Panc1 (cell line): ENCODE measurements at regions not wholly inside any gene's neighbourhood (a gene's known extent, or its start where the extent isn't known, plus 50 kb on each side); places are given as distances from the start of the nearest gene placed in this dataset.

Source experiments
- ATAC-seq: fragments of 200-7000 bp; cut with Tn5 transposase; 2 replicates; pipeline ENCODE4 v1.9.1; 2020; ENCODE audit warnings: mild to moderate bottlenecking, moderate library complexity
- BruUV-seq: library from RNA; stranded (reverse); fragments of 400-500 nt; replicated peaks from 2 replicates; lab custom pipeline; 2021; lab: Mats Ljungman, UMichigan
- CTCF ChIA-PET: fragments of 300-600 bp; sonication (Branson Sonifier 250); formaldehyde crosslinking; loops from one replicate; lab custom pipeline; 2022; ENCODE audit warnings: antibody characterized with exemption; lab: Charles Lee
- POLR2A ChIA-PET: fragments of 300-600 bp; sonication (Branson Sonifier 250); formaldehyde crosslinking; loops from one replicate; lab custom pipeline; 2022; ENCODE audit warnings: antibody characterized with exemption; lab: Charles Lee
- DNase-seq: peaks from one replicate; pipeline ENCODE4 v3.0.0-alpha.2; 2010; ENCODE audit warnings: low read depth, low spot score
- H3K27ac ChIP-seq: 2 replicates; pipeline ENCODE4 v1.5.1; 2011; ENCODE audit warnings: mild to moderate bottlenecking, low read length, inconsistent platforms
- H3K27me3 ChIP-seq: fragments of 200-500 bp; sonication (Bioruptor generic); 2 replicates; pipeline ENCODE4 v1.6.0; 2014; ENCODE audit warnings: low read length, inconsistent platforms; ENCODE audit not compliant: control insufficient read depth, insufficient read depth
- H3K36me3 ChIP-seq: fragments of 200-500 bp; sonication (Bioruptor generic); 2 replicates; pipeline ENCODE4 v1.5.1; 2014; ENCODE audit warnings: inconsistent platforms, mild to moderate bottlenecking, low read length, moderate library complexity; ENCODE audit not compliant: control insufficient read depth, insufficient read depth
- H3K4me1 ChIP-seq: 2 replicates; pipeline ENCODE4 v1.5.1; 2011; ENCODE audit warnings: inconsistent platforms, mild to moderate bottlenecking, low read length, moderate library complexity; ENCODE audit not compliant: control insufficient read depth, insufficient read depth
- H3K4me3 ChIP-seq, 2 experiments: 2 replicates each; pipeline ENCODE4 v1.5.1; 2011 to 2012; ENCODE audit warnings: low read depth in 2 of 2, low read length in 2 of 2, mild to moderate bottlenecking in 2 of 2, inconsistent platforms in 1 of 2, moderate library complexity in 1 of 2
- H3K9me3 ChIP-seq: fragments of 200-500 bp; sonication (Bioruptor generic); 2 replicates; pipeline ENCODE4 v1.5.1; 2014; ENCODE audit warnings: low read depth, mild to moderate bottlenecking, inconsistent platforms, low read length, moderate library complexity; ENCODE audit not compliant: control insufficient read depth, insufficient read depth
- POLR2AphosphoS5 ChIP-seq: IDR thresholded peaks from 2 replicates; pipeline ENCODE4 v1.6.1; 2012; ENCODE audit warnings: mild to moderate bottlenecking, low read depth, low read length, moderate library complexity
- SIN3A ChIP-seq: IDR thresholded peaks from 2 replicates; pipeline ENCODE4 v1.6.1; 2012; ENCODE audit warnings: low read depth, mild to moderate bottlenecking, low read length, moderate library complexity, borderline replicate concordance; ENCODE audit not compliant: insufficient read depth
- TCF7L2 ChIP-seq: IDR thresholded peaks from 2 replicates; pipeline ENCODE4 v1.6.1; 2011; ENCODE audit warnings: mild to moderate bottlenecking, low read depth, low read length, inconsistent platforms
- in situ Hi-C: cut with HindIII; loops from 2 replicates; pipeline ENCODE4 v1.10.0; 2016; ENCODE audit warnings: low sequenced_read_pairs, low pct_unique_long_range_greater_than_20kb
- intact Hi-C: fragments of 100-400 bp; cut with micrococcal nuclease; formaldehyde crosslinking; loops from one replicate; pipeline ENCODE4 v1.10.0; 2022; ENCODE audit not compliant: unreplicated experiment
- TF ChIP-seq, protein P1 (sequence below): fragments of 450-650 bp; IDR thresholded peaks from 2 replicates; pipeline ENCODE4 v1.5.1; 2017; ENCODE audit warnings: mild to moderate bottlenecking
- TF ChIP-seq, protein P2 (sequence below), 2 experiments: IDR thresholded peaks; 2 replicates each; pipeline ENCODE4 v1.6.1; 2011 to 2012; ENCODE audit warnings: low read depth in 2 of 2, control low read depth in 1 of 2, low read length in 1 of 2, mild to moderate bottlenecking in 1 of 2, moderate library complexity in 1 of 2; ENCODE audit not compliant: insufficient read depth in 1 of 2

DNA sequence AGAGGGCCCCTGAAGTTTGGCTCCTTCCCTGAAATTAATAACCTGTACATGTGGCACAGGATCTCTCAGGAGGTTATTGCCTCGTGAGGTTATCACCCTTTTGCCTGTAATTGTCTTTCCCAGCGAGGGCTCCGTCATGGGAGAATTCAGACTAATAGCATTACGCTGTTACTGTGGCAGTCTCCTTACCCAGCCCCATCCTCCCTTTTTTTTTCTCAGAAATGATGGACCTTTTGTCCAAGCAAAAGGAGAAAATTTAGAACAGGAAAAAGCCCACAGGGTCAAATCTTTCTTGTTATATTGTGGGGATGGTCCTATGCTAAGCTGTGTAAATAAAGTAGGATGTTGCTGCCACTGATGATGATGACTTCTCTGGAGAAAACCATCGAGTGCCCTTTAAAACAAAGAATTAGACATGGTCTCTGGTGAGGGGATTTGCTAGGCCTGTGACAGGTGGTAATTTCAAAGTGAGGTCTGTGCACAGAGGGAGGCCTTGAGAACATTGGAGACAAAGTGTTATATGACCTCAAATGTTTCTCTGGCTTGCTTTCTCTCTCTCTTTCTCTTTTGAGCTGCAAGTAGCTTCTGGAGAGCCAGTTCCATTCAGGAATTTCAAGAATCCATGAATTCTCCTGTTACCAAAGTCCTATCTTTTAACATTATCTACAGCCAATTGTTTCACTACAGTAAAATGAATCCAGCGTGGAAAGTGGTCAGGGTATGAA lies 357.2 kb downstream of the BMP4 start:
- H3K27ac ChIP-seq, result no peak overlapping the region
- H3K4me1 ChIP-seq, result no peaks in the 10 kb centered on the region
- intact Hi-C loops, result no loop called here
- no TSS peak for BruUV-seq
- ChIA-PET POLR2A (no interaction called here), CTCF (no interaction called here)
- no peaks in the 10 kb centered on the region for H3K9me3 ChIP-seq
- no peak for DNase-seq
- ATAC-seq, result no peak
- no peaks in the 10 kb centered on the region for H3K36me3 ChIP-seq
- H3K4me3 ChIP-seq, result no peak overlapping the region
- in situ Hi-C loops, result no loop called here
- TF ChIP-seq, protein P1, sequence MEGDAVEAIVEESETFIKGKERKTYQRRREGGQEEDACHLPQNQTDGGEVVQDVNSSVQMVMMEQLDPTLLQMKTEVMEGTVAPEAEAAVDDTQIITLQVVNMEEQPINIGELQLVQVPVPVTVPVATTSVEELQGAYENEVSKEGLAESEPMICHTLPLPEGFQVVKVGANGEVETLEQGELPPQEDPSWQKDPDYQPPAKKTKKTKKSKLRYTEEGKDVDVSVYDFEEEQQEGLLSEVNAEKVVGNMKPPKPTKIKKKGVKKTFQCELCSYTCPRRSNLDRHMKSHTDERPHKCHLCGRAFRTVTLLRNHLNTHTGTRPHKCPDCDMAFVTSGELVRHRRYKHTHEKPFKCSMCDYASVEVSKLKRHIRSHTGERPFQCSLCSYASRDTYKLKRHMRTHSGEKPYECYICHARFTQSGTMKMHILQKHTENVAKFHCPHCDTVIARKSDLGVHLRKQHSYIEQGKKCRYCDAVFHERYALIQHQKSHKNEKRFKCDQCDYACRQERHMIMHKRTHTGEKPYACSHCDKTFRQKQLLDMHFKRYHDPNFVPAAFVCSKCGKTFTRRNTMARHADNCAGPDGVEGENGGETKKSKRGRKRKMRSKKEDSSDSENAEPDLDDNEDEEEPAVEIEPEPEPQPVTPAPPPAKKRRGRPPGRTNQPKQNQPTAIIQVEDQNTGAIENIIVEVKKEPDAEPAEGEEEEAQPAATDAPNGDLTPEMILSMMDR, result no peak
- TF ChIP-seq TCF7L2 (no peak), SIN3A (no peak), POLR2AphosphoS5 (no peak)
- TF ChIP-seq, protein P2, sequence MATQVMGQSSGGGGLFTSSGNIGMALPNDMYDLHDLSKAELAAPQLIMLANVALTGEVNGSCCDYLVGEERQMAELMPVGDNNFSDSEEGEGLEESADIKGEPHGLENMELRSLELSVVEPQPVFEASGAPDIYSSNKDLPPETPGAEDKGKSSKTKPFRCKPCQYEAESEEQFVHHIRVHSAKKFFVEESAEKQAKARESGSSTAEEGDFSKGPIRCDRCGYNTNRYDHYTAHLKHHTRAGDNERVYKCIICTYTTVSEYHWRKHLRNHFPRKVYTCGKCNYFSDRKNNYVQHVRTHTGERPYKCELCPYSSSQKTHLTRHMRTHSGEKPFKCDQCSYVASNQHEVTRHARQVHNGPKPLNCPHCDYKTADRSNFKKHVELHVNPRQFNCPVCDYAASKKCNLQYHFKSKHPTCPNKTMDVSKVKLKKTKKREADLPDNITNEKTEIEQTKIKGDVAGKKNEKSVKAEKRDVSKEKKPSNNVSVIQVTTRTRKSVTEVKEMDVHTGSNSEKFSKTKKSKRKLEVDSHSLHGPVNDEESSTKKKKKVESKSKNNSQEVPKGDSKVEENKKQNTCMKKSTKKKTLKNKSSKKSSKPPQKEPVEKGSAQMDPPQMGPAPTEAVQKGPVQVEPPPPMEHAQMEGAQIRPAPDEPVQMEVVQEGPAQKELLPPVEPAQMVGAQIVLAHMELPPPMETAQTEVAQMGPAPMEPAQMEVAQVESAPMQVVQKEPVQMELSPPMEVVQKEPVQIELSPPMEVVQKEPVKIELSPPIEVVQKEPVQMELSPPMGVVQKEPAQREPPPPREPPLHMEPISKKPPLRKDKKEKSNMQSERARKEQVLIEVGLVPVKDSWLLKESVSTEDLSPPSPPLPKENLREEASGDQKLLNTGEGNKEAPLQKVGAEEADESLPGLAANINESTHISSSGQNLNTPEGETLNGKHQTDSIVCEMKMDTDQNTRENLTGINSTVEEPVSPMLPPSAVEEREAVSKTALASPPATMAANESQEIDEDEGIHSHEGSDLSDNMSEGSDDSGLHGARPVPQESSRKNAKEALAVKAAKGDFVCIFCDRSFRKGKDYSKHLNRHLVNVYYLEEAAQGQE (IDR thresholded peaks at IDR 0.05; ENCODE audit: insufficient read depth in 1 of 2, low read depth in 2 of 2, low read length in 1 of 2), result no peak
- H3K27me3 ChIP-seq, result no peaks in the 10 kb centered on the region

DNA sequence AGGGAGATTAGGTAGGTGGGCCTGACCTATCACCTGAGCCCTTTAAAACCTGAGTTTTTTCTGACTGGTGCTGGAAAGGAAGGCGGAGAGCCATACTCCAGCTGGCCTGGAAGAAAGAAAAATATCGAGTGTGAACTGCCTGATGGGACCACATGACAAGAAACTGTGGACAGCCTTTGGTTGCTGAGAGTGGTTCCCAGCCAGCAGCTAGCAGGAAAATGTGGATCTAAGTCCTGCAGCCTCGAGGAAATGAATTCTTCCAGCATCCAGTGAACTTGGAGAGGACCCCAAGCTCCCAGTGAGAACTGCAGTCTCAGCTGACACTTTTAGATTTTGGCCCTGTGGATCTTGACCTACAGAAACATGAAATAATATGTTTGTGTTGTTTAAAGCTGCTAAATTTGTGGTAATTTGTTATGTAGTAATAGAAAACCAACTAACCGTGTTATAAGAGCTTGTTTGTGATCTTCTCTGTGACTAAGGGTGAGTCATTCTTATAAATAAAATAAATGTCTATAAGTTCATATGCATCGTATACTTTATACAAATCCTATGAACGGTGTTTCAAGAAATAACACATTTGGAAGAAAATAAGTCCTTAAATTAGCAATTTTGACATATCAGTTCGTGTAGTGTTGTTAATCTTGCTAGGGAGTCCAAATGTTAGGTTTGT lies 359.6 kb downstream of the BMP4 start:
- intact Hi-C loops, result no loop called here
- H3K4me3 ChIP-seq, result no peak overlapping the region
- H3K9me3 ChIP-seq, result no peaks in the 10 kb centered on the region
- BruUV-seq, result no TSS peak
- no peak for DNase-seq
- ChIA-PET POLR2A (no interaction called here), CTCF (no interaction called here)
- no peaks in the 10 kb centered on the region for H3K4me1 ChIP-seq
- H3K27ac ChIP-seq, result no peak overlapping the region
- ATAC-seq, result no peak
- H3K36me3 ChIP-seq, result no peaks in the 10 kb centered on the region
- in situ Hi-C loops, result no loop called here
- TF ChIP-seq, protein P1, result no peak
- TF ChIP-seq SIN3A (no peak), TCF7L2 (no peak), POLR2AphosphoS5 (no peak)
- TF ChIP-seq, protein P2 (IDR thresholded peaks at IDR 0.05; ENCODE audit: insufficient read depth in 1 of 2, low read depth in 2 of 2, low read length in 1 of 2), result no peak
- no peaks in the 10 kb centered on the region for H3K27me3 ChIP-seq
